SJCRH30 (cell line): ENCODE measurements at regions not wholly inside any gene's neighbourhood (a gene's known extent, or its start where the extent isn't known, plus 50 kb on each side); places are given as distances from the start of the nearest gene placed in this dataset.
"Not testable (repeated sequence)": the region's sequence is repeated elsewhere in the genome, so short reads cannot be mapped to it uniquely, and the experiment has no call there.

Source experiments
- DNase-seq, 2 experiments: peaks; one replicate each; pipeline ENCODE4 v3.0.0-alpha.2; 2015 to 2020
- H3K27ac ChIP-seq: fragments of 250-450 bp; sonication (Bioruptor Pico); 2 replicates; pipeline ENCODE4 v1.5.1; 2020; ENCODE audit warnings: mild to moderate bottlenecking, moderate library complexity
- H3K27me3 ChIP-seq: fragments of 250-450 bp; sonication (Bioruptor Pico); 2 replicates; pipeline ENCODE4 v1.5.1; 2020; ENCODE audit warnings: mild to moderate bottlenecking, moderate library complexity
- H3K36me3 ChIP-seq: fragments of 250-450 bp; sonication (Bioruptor Pico); 2 replicates; pipeline ENCODE4 v1.5.1; 2020; ENCODE audit warnings: mild to moderate bottlenecking, moderate library complexity
- H3K4me1 ChIP-seq: fragments of 250-450 bp; sonication (Bioruptor Pico); 2 replicates; pipeline ENCODE4 v1.5.1; 2020; ENCODE audit warnings: mild to moderate bottlenecking, moderate library complexity
- H3K4me3 ChIP-seq: fragments of 250-450 bp; sonication (Bioruptor Pico); 2 replicates; pipeline ENCODE4 v1.5.1; 2020; ENCODE audit warnings: mild to moderate bottlenecking, moderate library complexity
- H3K9me3 ChIP-seq: fragments of 250-450 bp; sonication (Bioruptor Pico); replicated peaks from 2 replicates; pipeline ENCODE4 v1.5.1; 2020; ENCODE audit warnings: mild to moderate bottlenecking, moderate library complexity

DNA sequence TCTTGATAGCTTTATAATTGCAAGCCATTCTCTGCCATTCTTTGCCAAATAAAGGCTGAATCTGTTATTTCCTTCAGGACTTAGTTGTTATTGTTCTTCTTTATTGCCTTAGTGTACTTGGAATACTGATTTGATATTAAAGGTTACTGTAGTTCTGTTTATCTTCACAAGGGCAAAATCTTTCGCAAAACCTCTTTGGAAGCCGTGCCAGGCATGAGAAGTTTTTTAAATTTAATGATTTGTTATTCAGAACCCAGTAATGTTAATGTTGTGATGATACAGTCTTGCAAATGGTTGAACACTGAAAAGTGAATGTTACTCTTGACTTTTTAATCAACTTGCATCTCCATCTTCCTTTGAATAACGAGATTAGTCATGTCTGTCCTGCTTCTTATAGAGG, 1225.2 kb upstream of the GOT2 start:
- Histone ChIP-seq H3K36me3 (no peaks in the 10 kb centered on the region), H3K27ac (no peak overlapping the region), H3K9me3 (no peaks in the 10 kb centered on the region), H3K27me3 (no peaks in the 10 kb centered on the region), H3K4me3 (no peak overlapping the region), H3K4me1 (no peaks in the 10 kb centered on the region)
- DNase-seq, result no peak

GRCh38 chr16:59950431-59950830, 1216.3 kb upstream of the GOT2 start:
- Histone ChIP-seq H3K27ac (no peak overlapping the region), H3K9me3 (no peaks in the 10 kb centered on the region), H3K4me3 (no peak overlapping the region), H3K4me1 (no peaks in the 10 kb centered on the region), H3K27me3 (no peaks in the 10 kb centered on the region), H3K36me3 (no peaks in the 10 kb centered on the region)
- DNase-seq, result no peak

DNA sequence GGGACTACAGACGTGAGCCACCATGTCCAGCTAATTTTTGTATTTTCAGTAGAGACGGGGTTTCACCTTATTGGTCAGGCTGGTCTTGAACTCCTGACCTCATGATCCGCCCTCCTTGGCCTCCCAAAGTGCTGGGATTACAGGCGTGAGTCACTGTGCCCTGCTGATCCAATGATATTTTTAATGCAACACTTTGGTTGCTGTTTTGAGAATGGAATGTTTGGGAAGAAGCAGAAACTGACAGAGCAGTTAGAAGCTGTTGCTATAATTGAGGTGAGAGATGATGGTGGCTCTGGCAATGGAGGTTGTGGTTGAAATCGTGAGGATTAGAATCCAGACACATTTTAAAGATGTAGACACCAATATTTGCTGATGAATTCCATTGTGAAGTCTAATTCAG, 1209.9 kb upstream of the GOT2 start:
- H3K36me3 ChIP-seq, DNase-seq, H3K9me3 ChIP-seq, H3K4me1 ChIP-seq, H3K27ac ChIP-seq, H3K4me3 ChIP-seq, H3K27me3 ChIP-seq: not testable (repeated sequence)

GRCh38 chr16:59941594-59941993, 1207.5 kb upstream of the GOT2 start:
- DNase-seq, result no peak

GRCh38 chr16:59920054-59920453, 1185.9 kb upstream of the GOT2 start:
- Histone ChIP-seq H3K27me3 (no peaks in the 10 kb centered on the region), H3K27ac (no peak overlapping the region), H3K4me1 (no peaks in the 10 kb centered on the region), H3K36me3 (no peaks in the 10 kb centered on the region), H3K9me3 (no peaks in the 10 kb centered on the region), H3K4me3 (no peak overlapping the region)
- DNase-seq, result no peak

More at GRCh38 chr16:59941594-59941993, 1207.5 kb upstream of the GOT2 start:
- H3K9me3 ChIP-seq, result no peaks in the 10 kb centered on the region
- H3K4me3 ChIP-seq, result no peak overlapping the region
- no peak overlapping the region for H3K27ac ChIP-seq
- H3K36me3 ChIP-seq, result no peaks in the 10 kb centered on the region
- H3K27me3 ChIP-seq, result no peaks in the 10 kb centered on the region
- H3K4me1 ChIP-seq, result no peaks in the 10 kb centered on the region

- Histone ChIP-seq H3K27me3 (no peaks in the 10 kb centered on the region), H3K9me3 (no peaks in the 10 kb centered on the region), H3K27ac (no peak overlapping the region), H3K4me3 (no peak overlapping the region), H3K4me1 (no peaks in the 10 kb centered on the region), H3K36me3 (no peaks in the 10 kb centered on the region)
- no peak for DNase-seq
Measured at GRCh38 chr16:59913666-59914065, 1179.5 kb upstream of the GOT2 start.

DNA sequence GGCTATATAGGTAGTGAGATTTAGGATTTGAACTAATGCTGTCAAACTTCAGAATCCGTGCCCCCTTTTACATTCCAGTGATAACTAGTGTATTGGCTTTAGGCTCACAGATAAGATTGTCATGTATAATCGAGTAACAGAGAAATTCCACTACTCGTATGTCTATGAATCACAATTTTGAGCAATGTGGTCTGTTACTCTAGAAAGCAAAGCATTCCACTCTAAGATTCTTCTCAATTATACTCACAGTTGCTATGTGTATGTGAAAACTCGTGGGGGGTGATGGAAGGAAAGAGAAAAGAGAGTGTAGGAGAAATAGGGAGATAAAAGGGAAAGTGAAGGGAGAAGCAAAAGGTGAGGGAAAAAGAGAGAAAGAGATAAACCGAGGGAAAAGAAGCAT, 1175.1 kb upstream of the GOT2 start:
- H3K27ac ChIP-seq, result no peak overlapping the region
- no peaks in the 10 kb centered on the region for H3K36me3 ChIP-seq
- H3K9me3 ChIP-seq, result no peaks in the 10 kb centered on the region
- no peaks in the 10 kb centered on the region for H3K4me1 ChIP-seq
- no peaks in the 10 kb centered on the region for H3K27me3 ChIP-seq
- DNase-seq, result no peak
- H3K4me3 ChIP-seq, result no peak overlapping the region

DNA sequence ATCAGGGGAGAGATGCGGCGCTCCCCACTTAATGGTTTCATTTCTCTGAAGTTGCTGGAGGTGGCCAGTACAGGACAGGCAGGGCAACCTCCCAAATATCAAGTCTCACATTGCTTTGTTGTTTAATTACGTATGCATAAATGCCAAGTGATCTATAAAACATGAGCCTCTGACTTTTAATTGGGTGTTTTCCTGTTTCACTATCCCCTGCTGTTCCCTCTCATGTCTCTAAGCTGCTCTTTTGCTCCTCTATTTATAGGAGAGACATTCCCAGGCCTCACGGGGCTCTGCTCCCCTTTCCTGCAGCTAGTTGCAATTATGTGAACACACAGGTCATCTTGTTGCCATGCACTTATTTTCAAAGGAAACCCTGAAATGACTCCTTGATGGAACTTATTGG, 1173.5 kb upstream of the GOT2 start:
- no peak overlapping the region for H3K4me3 ChIP-seq
- no peaks in the 10 kb centered on the region for H3K9me3 ChIP-seq
- H3K27me3 ChIP-seq, result no peaks in the 10 kb centered on the region
- DNase-seq, result no peak
- no peaks in the 10 kb centered on the region for H3K4me1 ChIP-seq
- no peaks in the 10 kb centered on the region for H3K36me3 ChIP-seq
- no peak overlapping the region for H3K27ac ChIP-seq

GRCh38 chr16:59905606-59906005, 1171.5 kb upstream of the GOT2 start:
- no peak overlapping the region for H3K4me3 ChIP-seq
- no peaks in the 10 kb centered on the region for H3K9me3 ChIP-seq
- H3K27ac ChIP-seq, result no peak overlapping the region
- DNase-seq, result no peak
- no peaks in the 10 kb centered on the region for H3K36me3 ChIP-seq
- no peaks in the 10 kb centered on the region for H3K4me1 ChIP-seq
- H3K27me3 ChIP-seq, result no peaks in the 10 kb centered on the region

DNA sequence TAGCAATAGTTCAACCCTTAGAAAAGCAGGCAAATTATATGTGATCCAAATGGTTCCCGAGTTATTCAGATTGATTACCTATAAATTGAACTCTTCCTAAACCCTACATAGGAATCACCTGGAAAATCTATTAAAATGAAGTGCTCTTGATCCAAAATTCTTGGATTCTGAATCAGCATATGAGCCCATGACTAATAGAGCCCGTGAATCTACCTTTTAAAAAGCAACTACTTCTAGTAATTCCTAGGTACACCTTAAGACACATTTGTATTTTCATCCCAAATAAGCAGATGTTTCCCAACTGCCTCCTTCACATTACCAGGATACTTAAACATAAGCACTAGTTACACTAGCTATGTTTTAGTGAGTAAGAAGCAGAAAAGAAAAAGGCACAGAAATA, 1171.0 kb upstream of the GOT2 start:
- H3K36me3 ChIP-seq, result no peaks in the 10 kb centered on the region
- H3K4me3 ChIP-seq, result no peak overlapping the region
- no peaks in the 10 kb centered on the region for H3K27me3 ChIP-seq
- H3K4me1 ChIP-seq, result no peaks in the 10 kb centered on the region
- no peak for DNase-seq
- no peaks in the 10 kb centered on the region for H3K9me3 ChIP-seq
- H3K27ac ChIP-seq, result no peak overlapping the region

DNA sequence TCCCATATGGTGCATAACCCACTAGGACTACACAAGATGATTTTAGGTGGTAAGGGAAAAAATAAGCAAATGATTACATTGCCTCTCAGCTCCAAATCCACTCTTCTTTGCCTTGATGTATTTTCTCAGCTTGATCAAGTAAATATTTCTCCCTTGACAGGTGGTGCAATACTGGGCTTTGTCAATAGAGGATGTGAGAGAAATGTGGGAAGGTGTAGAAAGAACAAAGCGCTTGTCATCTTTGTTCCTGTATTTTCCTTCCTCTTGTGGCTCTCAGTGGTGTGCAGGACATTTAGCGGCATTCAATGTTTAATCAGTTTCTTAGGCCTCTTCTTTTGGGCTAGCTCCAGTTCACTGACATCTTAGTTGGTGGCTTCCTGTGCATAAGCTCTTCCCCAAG, 1165.8 kb upstream of the GOT2 start:
- Histone ChIP-seq H3K4me3 (no peak overlapping the region), H3K9me3 (0 out of 2 replicates have a peak, but pooled peaks cover 2% of the 10 kb centered on the region), H3K27ac (no peak overlapping the region), H3K4me1 (no peaks in the 10 kb centered on the region), H3K27me3 (no peaks in the 10 kb centered on the region), H3K36me3 (no peaks in the 10 kb centered on the region)
- DNase-seq, result no peak

GRCh38 chr16:59892376-59892775, 1158.3 kb upstream of the GOT2 start:
- no peaks in the 10 kb centered on the region for H3K9me3 ChIP-seq
- DNase-seq, result no peak
- H3K36me3 ChIP-seq, result no peaks in the 10 kb centered on the region
- no peaks in the 10 kb centered on the region for H3K4me1 ChIP-seq
- H3K4me3 ChIP-seq, result no peak overlapping the region
- no peaks in the 10 kb centered on the region for H3K27me3 ChIP-seq
- H3K27ac ChIP-seq, result no peak overlapping the region

DNA sequence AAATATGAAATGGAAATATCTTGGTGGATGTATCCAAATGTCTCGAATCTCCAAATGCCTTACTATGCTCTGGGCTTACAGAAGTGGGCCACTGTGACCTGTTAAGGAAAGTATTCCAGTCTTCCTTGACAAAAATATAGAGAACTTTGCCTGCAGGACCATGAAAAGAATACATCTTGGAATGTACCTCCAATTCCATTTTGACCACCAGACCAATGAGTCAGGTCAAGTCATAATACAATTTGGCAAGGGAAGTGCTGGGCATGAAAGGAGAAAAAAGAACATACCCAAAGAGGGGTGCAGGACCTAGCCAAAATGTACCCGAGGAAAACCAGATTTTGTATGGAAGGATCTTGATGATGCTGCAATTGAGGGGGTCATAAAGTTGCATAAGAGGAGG, 1153.7 kb upstream of the GOT2 start:
- no peaks in the 10 kb centered on the region for H3K4me1 ChIP-seq
- H3K36me3 ChIP-seq, result no peaks in the 10 kb centered on the region
- no peaks in the 10 kb centered on the region for H3K9me3 ChIP-seq
- no peak overlapping the region for H3K4me3 ChIP-seq
- DNase-seq, result no peak
- no peaks in the 10 kb centered on the region for H3K27me3 ChIP-seq
- H3K27ac ChIP-seq, result no peak overlapping the region

DNA sequence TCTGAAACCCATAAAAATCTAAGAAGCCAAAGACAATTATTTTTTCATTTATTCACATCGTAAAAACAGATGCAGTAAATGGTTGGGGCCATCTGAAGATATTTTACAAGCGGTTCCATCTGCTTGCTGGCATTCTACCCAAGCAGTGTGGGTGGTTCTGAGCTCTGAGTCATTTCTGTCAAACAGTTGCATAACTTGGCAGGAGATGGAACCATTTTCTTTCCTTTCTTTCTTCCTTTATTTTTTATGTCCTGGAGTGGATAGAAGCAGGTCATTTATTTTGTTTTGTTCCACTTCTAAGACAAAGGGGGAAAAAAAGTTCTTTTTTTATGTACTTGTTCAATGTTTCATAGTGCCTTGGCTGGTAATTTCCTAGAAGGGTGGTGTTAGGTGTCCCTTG, 1151.9 kb upstream of the GOT2 start:
- peak; percentile 8 to 13 for DNase-seq
- no peaks in the 10 kb centered on the region for H3K4me1 ChIP-seq
- H3K4me3 ChIP-seq, result no peak overlapping the region
- no peaks in the 10 kb centered on the region for H3K9me3 ChIP-seq
- no peak overlapping the region for H3K27ac ChIP-seq
- H3K27me3 ChIP-seq, result no peaks in the 10 kb centered on the region
- H3K36me3 ChIP-seq, result no peaks in the 10 kb centered on the region

- H3K9me3 ChIP-seq, result no peaks in the 10 kb centered on the region
- peaks cover 8% of the 10 kb centered on the region; the same call in 1 of the 2 replicates for H3K4me1 ChIP-seq
- H3K4me3 ChIP-seq, result no peak overlapping the region
- H3K36me3 ChIP-seq, result no peaks in the 10 kb centered on the region
- no peak for DNase-seq
- no peak overlapping the region for H3K27ac ChIP-seq
- H3K27me3 ChIP-seq, result no peaks in the 10 kb centered on the region
Measured at GRCh38 chr16:59881376-59881775, 1147.3 kb upstream of the GOT2 start.

DNA sequence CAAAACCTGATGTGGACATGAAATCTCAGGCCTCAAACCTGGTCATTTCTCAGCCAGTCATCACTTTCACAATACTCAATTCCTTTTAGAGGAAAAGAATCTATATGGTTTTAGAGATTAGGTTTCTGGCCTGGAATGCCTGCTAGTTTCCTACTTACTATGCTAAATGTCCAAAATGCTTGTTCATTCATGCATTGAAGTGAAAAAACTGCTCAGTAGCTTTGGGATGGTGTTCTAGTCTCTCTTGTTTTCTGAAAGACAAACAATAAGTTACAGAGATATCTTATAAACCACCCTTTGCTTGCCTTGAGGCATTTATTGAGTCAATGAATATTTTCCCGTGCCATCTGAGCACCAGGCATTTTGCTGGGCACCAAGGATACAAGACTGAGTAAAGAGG, 1146.5 kb upstream of the GOT2 start:
- Histone ChIP-seq H3K27ac (no peak overlapping the region), H3K4me3 (no peak overlapping the region), H3K27me3 (no peaks in the 10 kb centered on the region), H3K4me1 (peaks cover 8% of the 10 kb centered on the region; the same call in 1 of the 2 replicates), H3K36me3 (no peaks in the 10 kb centered on the region), H3K9me3 (no peaks in the 10 kb centered on the region)
- no peak for DNase-seq

GRCh38 chr16:59878999-59879398, 1144.9 kb upstream of the GOT2 start:
- H3K4me3 ChIP-seq, result no peak overlapping the region
- H3K27ac ChIP-seq, result peak overlapping the region; percentile 12; the same call in 1 of the 2 replicates
- no peaks in the 10 kb centered on the region for H3K9me3 ChIP-seq
- peaks cover 8% of the 10 kb centered on the region; the same call in 1 of the 2 replicates for H3K4me1 ChIP-seq
- no peaks in the 10 kb centered on the region for H3K27me3 ChIP-seq
- no peaks in the 10 kb centered on the region for H3K36me3 ChIP-seq
- no peak for DNase-seq
